ENCODE measurements at regions not wholly inside any gene's neighbourhood (a gene's known extent, or its start where the extent isn't known, plus 50 kb on each side); places are given as distances from the start of the nearest gene placed in this dataset.

DNA sequence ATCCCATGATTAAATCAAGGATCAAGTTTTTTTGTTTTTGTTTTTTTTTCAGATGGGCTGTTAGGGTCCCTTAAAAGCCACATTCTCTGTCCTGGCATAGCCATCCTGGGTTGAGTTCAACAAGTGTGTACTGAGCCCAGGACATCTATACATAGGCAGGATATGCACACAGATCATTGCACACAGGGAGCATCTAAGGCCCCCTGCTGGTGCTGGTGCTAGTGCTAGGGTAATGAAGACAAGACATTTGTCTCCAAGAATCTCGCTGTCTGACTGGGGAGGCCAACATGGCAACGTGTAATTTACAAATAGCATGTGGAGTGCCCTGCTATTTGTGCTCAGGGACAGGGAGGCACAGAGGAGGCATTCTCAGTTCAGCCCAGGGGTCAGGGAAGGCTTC is 124.5 kb downstream of the VAPA start:
- TF ChIP-seq, protein P1, sequence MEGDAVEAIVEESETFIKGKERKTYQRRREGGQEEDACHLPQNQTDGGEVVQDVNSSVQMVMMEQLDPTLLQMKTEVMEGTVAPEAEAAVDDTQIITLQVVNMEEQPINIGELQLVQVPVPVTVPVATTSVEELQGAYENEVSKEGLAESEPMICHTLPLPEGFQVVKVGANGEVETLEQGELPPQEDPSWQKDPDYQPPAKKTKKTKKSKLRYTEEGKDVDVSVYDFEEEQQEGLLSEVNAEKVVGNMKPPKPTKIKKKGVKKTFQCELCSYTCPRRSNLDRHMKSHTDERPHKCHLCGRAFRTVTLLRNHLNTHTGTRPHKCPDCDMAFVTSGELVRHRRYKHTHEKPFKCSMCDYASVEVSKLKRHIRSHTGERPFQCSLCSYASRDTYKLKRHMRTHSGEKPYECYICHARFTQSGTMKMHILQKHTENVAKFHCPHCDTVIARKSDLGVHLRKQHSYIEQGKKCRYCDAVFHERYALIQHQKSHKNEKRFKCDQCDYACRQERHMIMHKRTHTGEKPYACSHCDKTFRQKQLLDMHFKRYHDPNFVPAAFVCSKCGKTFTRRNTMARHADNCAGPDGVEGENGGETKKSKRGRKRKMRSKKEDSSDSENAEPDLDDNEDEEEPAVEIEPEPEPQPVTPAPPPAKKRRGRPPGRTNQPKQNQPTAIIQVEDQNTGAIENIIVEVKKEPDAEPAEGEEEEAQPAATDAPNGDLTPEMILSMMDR (optimal IDR thresholded peaks at IDR 0.05 in 1 of 3, IDR thresholded peaks at IDR 0.05 in 1 of 3, conservative IDR thresholded peaks at IDR 0.05 in 1 of 3; ENCODE audit: extremely low read depth in 1 of 3, insufficient read depth in 2 of 3, low read length in 3 of 3) = peak in 1 of 3 experiments; percentile 45
- no peak for TF ChIP-seq EZH2 (IDR thresholded peaks at IDR 0.05; ENCODE audit: low read length)
- peaks cover 24% of the 10 kb centered on the region for H3K4me1 ChIP-seq (ENCODE audit: control insufficient read depth, extremely low read depth, insufficient read depth, low read length)
- H2AFZ ChIP-seq (ENCODE audit: control insufficient read depth, low read length) = no peak overlapping the region
- no peaks in the 10 kb centered on the region for H4K20me1 ChIP-seq (ENCODE audit: control insufficient read depth, extremely low read depth, insufficient read depth, low read length)
- no peaks in the 10 kb centered on the region for H3K79me2 ChIP-seq (ENCODE audit: control insufficient read depth, insufficient read depth, low read length)
- H3K36me3 ChIP-seq (ENCODE audit: control insufficient read depth in 2 of 2, extremely low read depth in 1 of 2, insufficient read depth in 2 of 2, low read length in 2 of 2) = no peaks in the 10 kb centered on the region
- DNase-seq (ENCODE audit: low read depth, low spot score) (no peak), FAIRE-seq (no peak)
- no peak overlapping the region for H3K4me3 ChIP-seq (ENCODE audit: control insufficient read depth in 2 of 3, extremely low read depth in 1 of 3, insufficient read depth in 2 of 3, low read depth in 1 of 3, low read length in 3 of 3)
- no peak overlapping the region for H3K27ac ChIP-seq (ENCODE audit: control insufficient read depth, insufficient read depth, low read length)
- dilution Hi-C loops (cut with MboI; ENCODE audit: extremely low pct_ligation_motif_present, low sequenced_read_pairs) = no loop called here
- H3K27me3 ChIP-seq (ENCODE audit: control insufficient read depth, extremely low read depth, insufficient read depth, low read length) = no peaks in the 10 kb centered on the region
- H3K9me3 ChIP-seq (ENCODE audit: control insufficient read depth, low read depth, low read length) = no peaks in the 10 kb centered on the region
- no peak overlapping the region for H3K9ac ChIP-seq (ENCODE audit: control insufficient read depth, extremely low read depth, insufficient read depth, low read length)
- no peak overlapping the region for H3K4me2 ChIP-seq (ENCODE audit: control insufficient read depth, extremely low read depth, insufficient read depth, low read depth, low read length)
- H3K9me1 ChIP-seq (ENCODE audit: control insufficient read depth, extremely low read depth, insufficient read depth, low read length) = no peaks in the 10 kb centered on the region

GRCh38 chr18:10040287-10041011 is 126.6 kb downstream of the VAPA start:
- no peak overlapping the region for H3K9ac ChIP-seq (ENCODE audit: control insufficient read depth, extremely low read depth, insufficient read depth, low read length)
- no peaks in the 10 kb centered on the region for H3K9me3 ChIP-seq (ENCODE audit: control insufficient read depth, low read depth, low read length)
- dilution Hi-C loops (cut with MboI; ENCODE audit: extremely low pct_ligation_motif_present, low sequenced_read_pairs) = no loop called here
- DNase-seq (ENCODE audit: low read depth, low spot score) (no peak), FAIRE-seq (no peak)
- H4K20me1 ChIP-seq (ENCODE audit: control insufficient read depth, extremely low read depth, insufficient read depth, low read length) = no peaks in the 10 kb centered on the region
- H2AFZ ChIP-seq (ENCODE audit: control insufficient read depth, low read length) = no peak overlapping the region
- no peak overlapping the region for H3K4me3 ChIP-seq (ENCODE audit: control insufficient read depth in 2 of 3, extremely low read depth in 1 of 3, insufficient read depth in 2 of 3, low read depth in 1 of 3, low read length in 3 of 3)
- H3K79me2 ChIP-seq (ENCODE audit: control insufficient read depth, insufficient read depth, low read length) = no peaks in the 10 kb centered on the region
- no peaks in the 10 kb centered on the region for H3K27me3 ChIP-seq (ENCODE audit: control insufficient read depth, extremely low read depth, insufficient read depth, low read length)
- H3K4me1 ChIP-seq (ENCODE audit: control insufficient read depth, extremely low read depth, insufficient read depth, low read length) = peaks cover 15% of the 10 kb centered on the region
- TF ChIP-seq, protein P1 (optimal IDR thresholded peaks at IDR 0.05 in 1 of 3, IDR thresholded peaks at IDR 0.05 in 1 of 3, conservative IDR thresholded peaks at IDR 0.05 in 1 of 3; ENCODE audit: extremely low read depth in 1 of 3, insufficient read depth in 2 of 3, low read length in 3 of 3) = no peak
- TF ChIP-seq EZH2 (IDR thresholded peaks at IDR 0.05; ENCODE audit: low read length) = no peak
- no peak overlapping the region for H3K4me2 ChIP-seq (ENCODE audit: control insufficient read depth, extremely low read depth, insufficient read depth, low read depth, low read length)
- no peak overlapping the region for H3K27ac ChIP-seq (ENCODE audit: control insufficient read depth, insufficient read depth, low read length)
- no peaks in the 10 kb centered on the region for H3K9me1 ChIP-seq (ENCODE audit: control insufficient read depth, extremely low read depth, insufficient read depth, low read length)
- no peaks in the 10 kb centered on the region for H3K36me3 ChIP-seq (ENCODE audit: control insufficient read depth in 2 of 2, extremely low read depth in 1 of 2, insufficient read depth in 2 of 2, low read length in 2 of 2)

All from keratinocyte (primary cell).